Uterus (tissue), 3 donors: ENCODE measurements at regions not wholly inside any gene's neighbourhood (a gene's known extent, or its start where the extent isn't known, plus 50 kb on each side); places are given as distances from the start of the nearest gene placed in this dataset.

Experiments used
- DNase-seq, 2 donors: peaks; one replicate each; pipeline ENCODE4 v3.0.0-alpha.2; 2019 to 2020
- H3K27ac ChIP-seq, 2 donors: fragments of 200-600 bp; sonication (generic); 1 replicate in 1 of 2; 2 replicates in 1 of 2; pipeline ENCODE4 v1.5.1; 2016 to 2018
- H3K27me3 ChIP-seq, 2 donors: fragments of 200-600 bp; sonication (generic); one replicate each; pipeline ENCODE4 v1.5.1; 2018 to 2019; ENCODE audit warnings: control low read depth in 1 of 2
- H3K36me3 ChIP-seq, 2 donors: fragments of 200-600 bp; sonication (generic); one replicate each; pipeline ENCODE4 v1.5.1; 2019; ENCODE audit warnings: control low read depth in 1 of 2
- H3K4me1 ChIP-seq, 2 donors: fragments of 200-600 bp; sonication (generic); one replicate each; pipeline ENCODE4 v1.5.1; 2018 to 2019; ENCODE audit warnings: control low read depth in 1 of 2
- H3K4me3 ChIP-seq, 2 donors: fragments of 200-600 bp; sonication (generic); 1 replicate in 1 of 2; 2 replicates in 1 of 2; pipeline ENCODE4 v1.5.1; 2018 to 2019; ENCODE audit warnings: mild to moderate bottlenecking in 1 of 2
- H3K9me3 ChIP-seq, 2 donors: fragments of 200-600 bp; sonication (generic); one replicate each; pipeline ENCODE4 v1.5.1; 2019; ENCODE audit warnings: control low read depth in 1 of 2
- POLR2A ChIP-seq, 2 donors: fragments of 450-650 bp; IDR thresholded peaks; one replicate each; pipeline ENCODE4 v1.6.1; 2016; ENCODE audit warnings: antibody characterized with exemption in 2 of 2, mild to moderate bottlenecking in 1 of 2, moderate library complexity in 1 of 2
- intact Hi-C: fragments of 100-400 bp; cut with DNase I; formaldehyde crosslinking; loops from one replicate; pipeline ENCODE4 v1.15.1; 2023; ENCODE audit warnings: low total_unique reads
- TF ChIP-seq, protein P1 (sequence below), 4 experiments: fragments of 200-600 bp in 2 of 4; fragments of 450-650 bp in 2 of 4; sonication (generic) in 2 of 4; IDR thresholded peaks; one replicate each; pipeline ENCODE4 v1.5.1; 2016 to 2019; ENCODE audit warnings: antibody characterized with exemption in 4 of 4, mild to moderate bottlenecking in 2 of 4, moderate library complexity in 1 of 4
- donor health status: DM: yes; HTN: yes; CAD: no.

DNA sequence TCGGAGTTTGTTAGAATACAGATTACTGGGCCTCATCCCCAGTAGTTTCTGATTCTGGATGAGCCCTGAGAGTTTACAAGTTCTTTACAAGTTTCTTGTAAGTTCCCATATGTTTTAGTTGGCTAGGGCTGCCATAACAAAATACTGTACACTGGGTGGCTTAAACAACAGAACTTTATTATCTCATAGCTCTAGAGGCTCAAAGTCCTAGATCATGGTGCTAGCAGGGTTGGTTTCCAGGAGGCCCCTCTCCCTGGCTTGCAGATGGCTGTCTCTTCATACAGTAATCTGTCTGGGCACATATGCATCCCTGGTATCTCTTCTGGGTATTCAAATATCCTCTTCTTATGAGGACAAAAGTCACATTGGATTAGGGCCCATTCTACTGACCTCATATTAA, 167.2 kb downstream of the KLF5 start:
- no peak overlapping the region for H3K4me3 ChIP-seq
- no peak for TF ChIP-seq POLR2A (IDR thresholded peaks at IDR 0.05)
- TF ChIP-seq, protein P1, sequence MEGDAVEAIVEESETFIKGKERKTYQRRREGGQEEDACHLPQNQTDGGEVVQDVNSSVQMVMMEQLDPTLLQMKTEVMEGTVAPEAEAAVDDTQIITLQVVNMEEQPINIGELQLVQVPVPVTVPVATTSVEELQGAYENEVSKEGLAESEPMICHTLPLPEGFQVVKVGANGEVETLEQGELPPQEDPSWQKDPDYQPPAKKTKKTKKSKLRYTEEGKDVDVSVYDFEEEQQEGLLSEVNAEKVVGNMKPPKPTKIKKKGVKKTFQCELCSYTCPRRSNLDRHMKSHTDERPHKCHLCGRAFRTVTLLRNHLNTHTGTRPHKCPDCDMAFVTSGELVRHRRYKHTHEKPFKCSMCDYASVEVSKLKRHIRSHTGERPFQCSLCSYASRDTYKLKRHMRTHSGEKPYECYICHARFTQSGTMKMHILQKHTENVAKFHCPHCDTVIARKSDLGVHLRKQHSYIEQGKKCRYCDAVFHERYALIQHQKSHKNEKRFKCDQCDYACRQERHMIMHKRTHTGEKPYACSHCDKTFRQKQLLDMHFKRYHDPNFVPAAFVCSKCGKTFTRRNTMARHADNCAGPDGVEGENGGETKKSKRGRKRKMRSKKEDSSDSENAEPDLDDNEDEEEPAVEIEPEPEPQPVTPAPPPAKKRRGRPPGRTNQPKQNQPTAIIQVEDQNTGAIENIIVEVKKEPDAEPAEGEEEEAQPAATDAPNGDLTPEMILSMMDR (IDR thresholded peaks at IDR 0.05): no peak
- H3K9me3 ChIP-seq: no peaks in the 10 kb centered on the region
- intact Hi-C loops: no loop called here
- no peaks in the 10 kb centered on the region for H3K4me1 ChIP-seq
- no peak for DNase-seq
- no peak overlapping the region for H3K27ac ChIP-seq
- H3K36me3 ChIP-seq: no peaks in the 10 kb centered on the region
- no peaks in the 10 kb centered on the region for H3K27me3 ChIP-seq

DNA sequence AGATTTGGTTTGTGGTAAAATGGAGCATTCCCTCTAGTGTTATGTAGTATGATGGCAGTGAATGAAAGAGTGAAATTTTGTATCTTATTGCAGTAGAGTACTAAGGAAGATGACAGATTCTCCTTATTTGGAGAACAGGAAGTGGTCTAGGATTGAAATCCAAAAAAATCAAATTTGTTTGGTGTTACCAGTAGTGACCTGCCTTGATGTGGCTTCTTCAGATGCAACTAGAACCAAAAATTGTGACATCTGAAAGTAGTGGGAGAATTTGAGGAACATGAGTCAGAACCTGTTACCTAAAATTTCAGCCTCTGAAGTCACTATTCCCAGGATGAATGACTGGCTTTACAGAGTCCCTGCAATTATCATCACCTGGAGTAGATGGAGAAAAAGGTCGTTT, 165.9 kb downstream of the KLF5 start:
- Histone ChIP-seq H3K27ac (no peak overlapping the region), H3K4me3 (no peak overlapping the region), H3K4me1 (no peaks in the 10 kb centered on the region), H3K27me3 (no peaks in the 10 kb centered on the region), H3K9me3 (no peaks in the 10 kb centered on the region), H3K36me3 (no peaks in the 10 kb centered on the region)
- TF ChIP-seq POLR2A (IDR thresholded peaks at IDR 0.05): no peak
- TF ChIP-seq, protein P1 (IDR thresholded peaks at IDR 0.05): no peak
- no peak for DNase-seq
- intact Hi-C loops: no loop called here

DNA sequence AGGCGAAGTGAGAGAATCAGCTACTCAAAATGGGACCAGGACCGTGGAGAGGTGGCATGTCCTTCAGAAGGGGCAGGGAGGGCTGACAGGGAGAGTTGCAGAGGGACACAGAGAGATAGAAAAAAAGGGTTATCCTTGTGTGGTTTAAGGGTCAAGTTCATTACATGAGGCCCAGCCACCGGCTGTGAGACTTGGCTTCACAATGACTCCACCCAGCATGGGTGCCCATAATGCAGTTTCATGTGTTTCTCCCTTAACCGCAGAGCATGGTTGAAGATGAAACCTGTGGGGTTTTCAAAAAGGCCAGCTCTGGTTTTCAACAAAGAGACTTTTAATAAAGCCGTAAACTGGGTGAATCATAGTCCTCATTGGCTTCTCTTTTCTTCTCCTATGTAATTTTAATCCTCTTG, 164.6 kb downstream of the KLF5 start:
- no peaks in the 10 kb centered on the region for H3K36me3 ChIP-seq
- H3K4me1 ChIP-seq: no peaks in the 10 kb centered on the region
- intact Hi-C loops: no loop called here
- H3K27ac ChIP-seq: no peak overlapping the region
- no peak for DNase-seq
- TF ChIP-seq, protein P1 (IDR thresholded peaks at IDR 0.05): no peak
- no peak for TF ChIP-seq POLR2A (IDR thresholded peaks at IDR 0.05)
- no peak overlapping the region for H3K4me3 ChIP-seq
- no peaks in the 10 kb centered on the region for H3K27me3 ChIP-seq
- H3K9me3 ChIP-seq: no peaks in the 10 kb centered on the region

DNA sequence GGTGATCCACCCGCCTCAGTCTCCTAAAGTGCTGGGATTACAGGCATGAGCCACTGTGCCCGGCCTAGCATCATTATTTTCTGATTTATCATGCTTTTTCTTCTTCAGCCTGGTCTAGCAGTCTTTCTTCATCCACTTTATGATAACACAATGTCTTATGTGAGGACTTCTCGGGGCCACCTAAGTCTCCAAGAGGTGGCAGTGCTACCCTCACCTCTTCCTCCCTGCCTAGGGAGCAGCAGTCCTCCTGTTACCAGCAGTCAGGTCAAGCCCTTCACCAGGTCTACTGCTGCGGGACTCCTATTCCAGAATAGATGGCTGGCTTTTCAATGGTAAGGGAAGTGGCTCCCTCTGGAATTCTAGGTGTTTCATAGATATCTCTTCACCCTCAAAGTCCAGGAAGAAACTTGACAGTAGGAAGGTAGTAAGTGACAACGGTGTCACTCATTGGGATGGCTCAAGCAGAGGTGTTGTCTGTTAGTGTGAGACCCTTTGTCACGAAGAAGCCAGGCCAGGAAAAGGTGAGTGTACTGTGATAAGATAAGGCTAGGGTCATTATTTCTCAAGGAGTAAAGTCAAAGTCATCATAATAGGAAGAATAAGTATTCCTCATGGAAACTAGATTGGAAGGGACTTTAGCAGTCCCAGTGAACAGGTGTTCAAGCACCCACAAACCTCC, 164.0 kb downstream of the KLF5 start:
- H3K27ac ChIP-seq: no peak overlapping the region
- H3K4me3 ChIP-seq: no peak overlapping the region
- H3K27me3 ChIP-seq: no peaks in the 10 kb centered on the region
- no peak for DNase-seq
- intact Hi-C loops: no loop called here
- no peaks in the 10 kb centered on the region for H3K36me3 ChIP-seq
- TF ChIP-seq, protein P1 (IDR thresholded peaks at IDR 0.05): no peak
- no peak for TF ChIP-seq POLR2A (IDR thresholded peaks at IDR 0.05)
- H3K9me3 ChIP-seq: no peaks in the 10 kb centered on the region
- H3K4me1 ChIP-seq: no peaks in the 10 kb centered on the region

DNA sequence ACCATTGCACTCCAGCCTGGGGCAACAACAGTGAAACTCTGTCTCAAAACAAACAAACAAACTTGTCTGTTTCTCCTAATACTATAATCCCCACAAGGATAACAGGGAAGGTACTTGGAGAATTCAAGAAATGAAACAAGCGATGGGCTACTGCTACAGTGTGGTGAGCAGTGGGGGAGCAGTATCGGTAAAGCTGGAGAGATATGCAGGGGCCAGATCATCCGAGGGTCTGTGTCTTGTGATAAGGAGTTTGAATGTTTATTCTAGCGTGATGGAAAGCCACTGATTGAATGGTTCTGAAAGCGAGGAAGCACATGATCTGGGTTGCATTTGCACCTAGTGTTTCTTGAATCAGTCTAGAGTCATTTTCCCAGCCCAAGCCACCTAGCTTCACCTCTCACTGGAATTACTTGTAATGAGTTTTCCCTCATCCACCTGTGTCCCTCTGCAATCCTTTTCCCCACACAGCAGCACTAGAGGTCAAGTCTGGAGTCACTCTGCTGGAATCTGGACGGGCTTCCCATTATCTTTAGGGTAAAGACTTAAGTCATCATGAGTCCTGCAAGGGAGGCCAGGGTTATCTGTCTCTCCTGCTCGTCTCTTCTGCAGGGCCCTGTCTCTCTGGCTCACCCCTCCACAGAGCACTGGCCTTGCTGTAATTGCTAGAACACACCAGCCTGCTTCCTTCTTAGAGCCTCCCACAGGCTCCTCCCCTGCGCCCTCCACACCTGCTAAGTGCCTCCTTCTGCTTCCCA, 162.3 kb downstream of the KLF5 start:
- no peak overlapping the region for H3K27ac ChIP-seq
- H3K9me3 ChIP-seq: no peaks in the 10 kb centered on the region
- no peaks in the 10 kb centered on the region for H3K36me3 ChIP-seq
- H3K27me3 ChIP-seq: no peaks in the 10 kb centered on the region
- intact Hi-C loops: no loop called here
- H3K4me1 ChIP-seq: no peaks in the 10 kb centered on the region
- TF ChIP-seq, protein P1 (IDR thresholded peaks at IDR 0.05): no peak
- no peak for TF ChIP-seq POLR2A (IDR thresholded peaks at IDR 0.05)
- H3K4me3 ChIP-seq: no peak overlapping the region
- no peak for DNase-seq
